Glomerular visceral epithelial cell (primary cell): ENCODE measurements at regions not wholly inside any gene's neighbourhood (a gene's known extent, or its start where the extent isn't known, plus 50 kb on each side); places are given as distances from the start of the nearest gene placed in this dataset.
"Not testable (repeated sequence)": the region's sequence is repeated elsewhere in the genome, so short reads cannot be mapped to it uniquely, and the experiment has no call there.

Source experiments
- DNase-seq: peaks from one replicate; pipeline ENCODE4 v3.0.0-alpha.2; 2016; ENCODE audit errors: extremely low spot score

DNA sequence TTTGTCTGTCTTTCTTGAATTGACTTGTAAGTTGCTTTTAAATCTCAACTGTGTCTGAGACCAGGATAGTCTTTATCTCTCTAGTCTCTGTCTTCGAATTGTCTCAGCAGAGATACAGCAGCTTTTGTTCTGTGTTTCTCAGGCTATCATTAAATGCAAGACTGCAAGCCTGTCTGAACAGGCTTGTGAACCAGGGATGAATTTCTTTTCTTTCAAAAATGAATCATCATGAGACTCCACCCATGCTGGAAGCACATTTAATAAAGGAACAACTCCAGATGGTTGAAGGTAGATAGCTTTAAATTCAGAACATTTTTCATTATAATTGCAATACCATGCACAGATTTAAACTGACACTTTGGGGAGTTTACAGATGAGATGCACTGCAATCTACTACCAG, 155.9 kb downstream of the SEC23IP start:
- no peak for DNase-seq

GRCh38 chr10:120051671-120052070, 159.1 kb downstream of the SEC23IP start:
- no peak for DNase-seq

- no peak for DNase-seq
Measured at GRCh38 chr10:120052964-120053702, 160.6 kb downstream of the SEC23IP start.

- DNase-seq: not testable (repeated sequence)
Measured at GRCh38 chr10:120059790-120060189, 167.3 kb downstream of the SEC23IP start.

GRCh38 chr10:120067427-120067826, 174.9 kb downstream of the SEC23IP start:
- DNase-seq: no peak

DNA sequence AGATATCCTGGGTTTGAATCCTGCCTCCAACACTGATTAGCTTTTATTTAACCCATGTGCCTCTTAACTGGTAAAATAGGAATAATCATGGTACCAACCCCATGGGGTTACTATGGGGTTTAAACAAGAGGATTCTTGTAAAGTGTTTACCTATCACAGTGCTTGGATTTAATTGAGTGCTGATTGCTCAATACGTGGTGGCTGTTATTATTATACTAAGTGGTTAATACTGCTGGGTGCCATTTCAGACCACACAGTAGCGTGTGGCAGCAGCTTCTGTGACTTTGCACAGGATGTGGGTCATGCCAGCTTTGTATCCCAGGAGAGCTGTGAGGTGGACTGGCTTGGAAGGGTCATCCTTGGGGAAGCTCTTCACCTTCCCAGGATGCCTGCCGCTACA, 177.2 kb downstream of the SEC23IP start:
- DNase-seq: no peak

DNA sequence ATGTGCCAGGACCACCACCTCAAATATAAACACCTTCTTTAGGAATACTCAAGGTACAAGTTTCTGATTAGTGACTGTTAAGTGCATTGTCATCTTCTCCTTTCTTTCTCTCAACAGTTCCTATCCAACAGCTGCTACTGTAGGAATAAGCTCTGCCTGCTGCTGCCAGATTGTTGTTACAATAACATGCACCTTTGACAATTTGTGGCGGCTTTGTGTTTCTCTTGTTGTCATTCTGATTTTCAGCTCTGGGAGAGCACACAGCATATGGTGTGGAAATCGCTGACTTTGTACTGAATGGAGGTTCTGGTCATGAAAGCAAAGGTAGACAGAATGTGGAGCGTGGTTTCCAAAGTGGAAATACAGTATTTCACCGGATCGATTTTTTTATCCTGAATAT, 182.8 kb downstream of the SEC23IP start:
- DNase-seq: no peak

GRCh38 chr10:120076996-120077706, 184.6 kb downstream of the SEC23IP start:
- no peak for DNase-seq

DNA sequence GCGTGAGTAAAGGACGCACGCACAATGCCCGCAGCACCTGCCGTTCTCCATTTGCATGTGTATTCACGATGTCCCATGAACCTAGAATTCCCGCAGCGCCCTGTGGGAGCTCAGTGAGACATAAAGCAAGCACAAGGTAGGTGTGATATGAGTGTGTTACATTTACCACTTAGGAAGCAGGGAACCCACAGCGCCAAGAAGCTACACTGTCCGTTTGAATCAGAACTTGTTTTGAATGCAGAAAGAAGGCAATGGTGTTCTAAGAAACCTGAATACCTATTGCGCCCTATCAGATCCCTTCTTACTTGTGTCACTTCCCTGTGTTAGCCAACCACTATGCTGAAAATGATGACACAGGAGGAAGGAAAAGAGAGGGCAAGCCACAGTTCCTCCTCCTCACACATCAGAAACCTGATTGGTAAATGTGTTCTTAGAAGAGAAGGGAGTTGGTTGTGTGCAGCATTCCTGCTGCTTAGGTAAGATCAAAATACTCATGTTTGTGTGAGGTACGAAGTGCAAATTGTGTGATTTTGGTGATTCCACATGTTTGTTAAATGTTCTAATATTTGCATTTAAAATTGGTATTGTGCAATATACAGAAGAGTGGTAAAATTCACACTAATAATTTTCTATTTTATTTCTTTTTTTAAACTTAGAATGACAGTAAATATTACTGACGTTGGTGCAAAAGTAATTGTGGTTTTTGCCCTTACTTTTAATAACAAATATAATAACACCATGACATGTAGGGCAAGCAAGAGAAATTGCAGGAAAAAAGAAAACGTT, 185.4 kb downstream of the SEC23IP start:
- no peak for DNase-seq

DNA sequence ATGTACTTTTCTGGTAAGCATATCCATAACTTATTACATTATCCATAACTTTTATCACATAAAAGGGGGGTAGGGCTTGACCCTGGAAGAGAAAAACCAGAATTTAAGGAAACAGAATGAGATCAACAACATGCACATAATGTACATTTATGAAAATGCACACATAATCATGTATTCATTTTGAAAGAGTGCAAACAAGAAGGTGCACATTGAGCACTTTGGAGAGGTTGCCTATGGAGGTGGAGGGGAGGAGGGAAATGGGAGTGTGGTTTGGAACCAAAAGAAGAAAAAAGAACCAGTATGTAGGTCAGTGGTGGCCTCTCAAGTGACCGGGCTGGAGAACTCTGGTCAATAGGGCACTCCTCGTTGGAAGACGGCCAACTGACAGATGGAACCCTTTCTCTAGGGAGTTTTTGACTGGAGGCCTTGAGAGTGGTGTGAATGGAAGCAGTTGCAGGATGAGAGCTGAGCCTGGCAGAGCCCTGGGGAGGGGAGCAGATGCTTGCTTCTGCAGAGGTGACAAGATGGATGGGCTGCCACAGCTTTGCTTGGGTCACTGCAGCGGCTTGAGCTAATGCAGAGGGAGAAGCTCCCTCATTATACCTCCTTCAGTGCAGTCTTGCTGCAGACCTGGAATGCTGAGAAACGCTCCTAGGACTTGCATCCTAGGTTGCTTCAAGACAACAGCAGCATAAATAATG, 192.7 kb downstream of the SEC23IP start:
- DNase-seq: no peak

GRCh38 chr10:120086066-120086465, 193.5 kb downstream of the SEC23IP start:
- DNase-seq: no peak

- no peak for DNase-seq
Measured at GRCh38 chr10:120087109-120087508, 194.6 kb downstream of the SEC23IP start.

GRCh38 chr10:120095875-120096274, 203.3 kb downstream of the SEC23IP start:
- DNase-seq: no peak

- no peak for DNase-seq
Measured at GRCh38 chr10:120097766-120098165, 205.2 kb downstream of the SEC23IP start.

GRCh38 chr10:120098232-120098930, 205.9 kb downstream of the SEC23IP start:
- no peak for DNase-seq

DNA sequence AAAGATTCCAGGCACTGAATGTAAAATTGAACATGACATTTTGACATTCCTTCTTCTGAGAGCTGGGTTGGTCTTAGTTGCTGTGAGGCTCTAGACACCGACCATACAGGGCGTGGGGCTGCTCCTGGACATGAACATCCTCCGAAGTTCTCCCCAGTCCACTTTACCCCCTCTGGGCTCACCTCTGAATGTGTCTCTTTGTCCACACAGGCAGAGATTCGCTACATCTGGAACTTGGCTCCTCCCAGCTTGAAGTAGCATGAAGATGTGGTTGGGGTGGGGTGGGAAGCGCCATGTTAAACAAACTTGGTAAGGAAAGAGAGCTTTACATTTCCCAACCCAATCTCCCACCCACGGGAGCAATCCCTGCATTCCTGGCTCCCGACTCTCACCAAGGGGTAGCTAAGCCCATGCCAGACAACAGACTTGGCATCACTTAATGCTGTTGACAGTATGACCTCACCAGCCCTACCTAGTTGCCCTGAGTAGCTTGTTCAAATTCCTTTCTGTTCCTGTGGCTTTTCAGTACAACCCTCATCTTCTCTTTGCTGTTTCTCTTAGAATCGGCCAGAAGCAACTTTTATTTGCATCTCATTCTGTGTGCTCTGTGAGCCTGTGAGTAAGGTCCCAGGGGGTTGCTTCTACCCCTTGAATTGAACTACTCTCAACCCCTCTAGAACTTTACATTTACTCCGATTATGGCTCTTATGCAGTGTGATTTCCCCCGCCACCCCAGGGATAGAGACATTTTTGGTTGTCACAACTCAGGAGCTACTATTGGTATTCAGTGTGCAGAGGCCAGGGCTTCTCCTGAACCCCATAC, 211.4 kb downstream of the SEC23IP start:
- DNase-seq: no peak

DNA sequence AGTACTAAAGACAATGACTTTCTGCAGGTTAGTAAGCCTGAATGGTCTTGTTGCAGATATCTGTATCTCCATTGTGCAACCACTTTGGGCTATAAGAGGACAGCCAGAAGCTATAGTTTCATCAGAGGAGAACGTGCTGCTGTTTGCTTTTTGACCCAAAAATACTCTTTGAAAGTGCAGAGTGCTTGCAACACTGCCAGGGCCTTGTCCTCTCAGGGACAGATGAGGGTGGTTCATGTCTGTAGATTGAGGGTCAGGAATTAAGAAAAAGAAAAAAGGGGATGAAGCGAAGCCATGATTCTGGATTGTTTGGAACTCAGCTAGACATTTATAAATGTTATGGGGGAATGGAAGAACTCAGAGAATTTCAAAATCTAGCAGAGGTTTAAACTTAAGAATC, 212.5 kb downstream of the SEC23IP start:
- no peak for DNase-seq

- no peak for DNase-seq
Measured at GRCh38 chr10:120105492-120105891, 213.0 kb downstream of the SEC23IP start.

GRCh38 chr10:120108916-120109315, 216.4 kb downstream of the SEC23IP start:
- DNase-seq: no peak

DNA sequence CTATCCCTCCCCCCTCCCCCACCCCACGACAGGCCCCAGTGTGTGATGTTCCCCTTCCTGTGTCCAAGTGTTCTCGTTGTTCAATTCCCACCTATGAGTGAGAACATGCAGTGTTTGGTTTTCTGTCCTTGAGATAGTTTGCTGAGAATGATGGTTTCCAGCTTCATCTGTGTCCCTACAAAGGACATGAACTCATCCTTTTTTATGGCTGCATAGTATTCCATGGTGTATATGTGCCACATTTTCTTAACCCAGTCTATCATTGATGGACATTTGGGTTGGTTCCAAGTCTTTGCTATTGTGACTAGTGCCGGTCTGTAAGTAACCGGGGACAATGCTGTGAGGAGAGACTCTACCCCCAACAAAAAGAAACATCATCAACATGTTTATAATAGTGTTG, 217.2 kb downstream of the SEC23IP start:
- DNase-seq: not testable (repeated sequence)
